Sigmoid colon (tissue), 6 donors: ENCODE measurements at regions not wholly inside any gene's neighbourhood (a gene's known extent, or its start where the extent isn't known, plus 50 kb on each side); places are given as distances from the start of the nearest gene placed in this dataset.
"Not testable (repeated sequence)": the region's sequence is repeated elsewhere in the genome, so short reads cannot be mapped to it uniquely, and the experiment has no call there.

ENCODE experiments used
- DNase-seq: peaks from one replicate; pipeline ENCODE4 v3.0.0-alpha.2; 2019
- H3K27ac ChIP-seq, 4 donors: fragments of 200-600 bp; sonication (generic); one replicate each; pipeline ENCODE4 v1.5.1; 2016 to 2019; ENCODE audit warnings: mild to moderate bottlenecking in 1 of 4
- H3K27me3 ChIP-seq, 3 donors: fragments of 200-600 bp; sonication (generic); one replicate each; pipeline ENCODE4 v1.5.1; 2019; ENCODE audit warnings: mild to moderate bottlenecking in 1 of 3
- H3K36me3 ChIP-seq, 4 donors: fragments of 200-600 bp; sonication (generic); one replicate each; pipeline ENCODE4 v1.5.1; 2016 to 2019
- H3K4me1 ChIP-seq, 4 donors: fragments of 200-600 bp; sonication (generic); one replicate each; pipeline ENCODE4 v1.5.1; 2017 to 2019
- H3K4me3 ChIP-seq, 4 donors: fragments of 200-600 bp; sonication (generic); one replicate each; pipeline ENCODE4 v1.5.1; 2017 to 2019; ENCODE audit warnings: mild to moderate bottlenecking in 2 of 4, moderate library complexity in 1 of 4
- H3K9me3 ChIP-seq, 4 donors: fragments of 200-600 bp in 3 of 4; sonication (generic) in 3 of 4; one replicate each; pipeline versions ENCODE4 v1.5.1 to v1.6.1; 2013 to 2019
- EP300 ChIP-seq, 4 donors: sonication (generic); formaldehyde crosslinking; IDR thresholded peaks; one replicate each; pipeline ENCODE4 v1.6.1; 2017; ENCODE audit warnings: antibody characterized with exemption in 4 of 4
- POLR2A ChIP-seq, 2 donors: fragments of 450-650 bp; IDR thresholded peaks; one replicate each; pipeline ENCODE4 v1.6.1; 2016; ENCODE audit warnings: antibody characterized with exemption in 2 of 2, mild to moderate bottlenecking in 2 of 2, moderate library complexity in 2 of 2
- POLR2AphosphoS5 ChIP-seq, 4 donors: sonication (generic); formaldehyde crosslinking; IDR thresholded peaks; one replicate each; pipeline ENCODE4 v1.6.1; 2017; ENCODE audit warnings: antibody characterized with exemption in 4 of 4
- WGBS, 2 donors: extraction: QIAGEN DNeasy Blood & Tissue Kit; methylation state at CpG; one replicate each; pipeline ENCODE4 v1.1.7; 2013; 5-methylcytosine and 5-hydroxymethylcytosine counted together
- intact Hi-C: fragments of 100-400 bp; cut with DNase I; formaldehyde crosslinking; loops from one replicate; pipeline ENCODE4 v1.15.1; 2023
- TF ChIP-seq, protein P1 (sequence below), 4 experiments: fragments of 450-650 bp in 3 of 4; fragments of 200-600 bp in 1 of 4; IDR thresholded peaks; one replicate each; pipeline ENCODE4 v1.5.1; 2016 to 2019; ENCODE audit warnings: antibody characterized with exemption in 4 of 4, mild to moderate bottlenecking in 3 of 4, moderate library complexity in 2 of 4
- donor health status: healthy with polysubstance abuse.
- donor health status: healthy.

GRCh38 chr6:165163519-165163918 lies 145.9 kb downstream of the C6orf118 start:
- no peak for DNase-seq
- Histone ChIP-seq H3K36me3 (no peaks in the 10 kb centered on the region), H3K4me1 (no peaks in the 10 kb centered on the region), H3K27me3 (no peaks in the 10 kb centered on the region), H3K9me3 (no peaks in the 10 kb centered on the region), H3K4me3 (no peak overlapping the region), H3K27ac (no peak overlapping the region)
- intact Hi-C loops, result no loop called here
- WGBS, 2 donors, result 90 to 96% methylated on average over 1 of the region's 1 CpG
- no peak for TF ChIP-seq EP300 (IDR thresholded peaks at IDR 0.05)
- TF ChIP-seq, protein P1, sequence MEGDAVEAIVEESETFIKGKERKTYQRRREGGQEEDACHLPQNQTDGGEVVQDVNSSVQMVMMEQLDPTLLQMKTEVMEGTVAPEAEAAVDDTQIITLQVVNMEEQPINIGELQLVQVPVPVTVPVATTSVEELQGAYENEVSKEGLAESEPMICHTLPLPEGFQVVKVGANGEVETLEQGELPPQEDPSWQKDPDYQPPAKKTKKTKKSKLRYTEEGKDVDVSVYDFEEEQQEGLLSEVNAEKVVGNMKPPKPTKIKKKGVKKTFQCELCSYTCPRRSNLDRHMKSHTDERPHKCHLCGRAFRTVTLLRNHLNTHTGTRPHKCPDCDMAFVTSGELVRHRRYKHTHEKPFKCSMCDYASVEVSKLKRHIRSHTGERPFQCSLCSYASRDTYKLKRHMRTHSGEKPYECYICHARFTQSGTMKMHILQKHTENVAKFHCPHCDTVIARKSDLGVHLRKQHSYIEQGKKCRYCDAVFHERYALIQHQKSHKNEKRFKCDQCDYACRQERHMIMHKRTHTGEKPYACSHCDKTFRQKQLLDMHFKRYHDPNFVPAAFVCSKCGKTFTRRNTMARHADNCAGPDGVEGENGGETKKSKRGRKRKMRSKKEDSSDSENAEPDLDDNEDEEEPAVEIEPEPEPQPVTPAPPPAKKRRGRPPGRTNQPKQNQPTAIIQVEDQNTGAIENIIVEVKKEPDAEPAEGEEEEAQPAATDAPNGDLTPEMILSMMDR (IDR thresholded peaks at IDR 0.05), result no peak
- TF ChIP-seq POLR2AphosphoS5 (IDR thresholded peaks at IDR 0.05), result no peak
- TF ChIP-seq POLR2A (IDR thresholded peaks at IDR 0.05), result no peak

GRCh38 chr6:165159460-165159859 lies 149.9 kb downstream of the C6orf118 start:
- TF ChIP-seq POLR2A (IDR thresholded peaks at IDR 0.05), result no peak
- TF ChIP-seq POLR2AphosphoS5 (IDR thresholded peaks at IDR 0.05), result no peak
- TF ChIP-seq, protein P1 (IDR thresholded peaks at IDR 0.05), result no peak
- no peak for TF ChIP-seq EP300 (IDR thresholded peaks at IDR 0.05)
- intact Hi-C loops, result no loop called here
- DNase-seq, result no peak
- Histone ChIP-seq H3K9me3 (no peaks in the 10 kb centered on the region), H3K36me3 (no peaks in the 10 kb centered on the region), H3K27me3 (no peaks in the 10 kb centered on the region), H3K4me3 (no peak overlapping the region), H3K4me1 (no peaks in the 10 kb centered on the region), H3K27ac (no peak overlapping the region)
- 52 to 69% methylated on average over 1 of the region's 1 CpG for WGBS, 2 donors

GRCh38 chr6:165146456-165146855 lies 162.9 kb downstream of the C6orf118 start:
- no peaks in the 10 kb centered on the region for H3K27me3 ChIP-seq
- intact Hi-C loops, result no loop called here
- no peak for DNase-seq
- TF ChIP-seq POLR2A (IDR thresholded peaks at IDR 0.05) (no peak), EP300 (IDR thresholded peaks at IDR 0.05) (no peak), POLR2AphosphoS5 (IDR thresholded peaks at IDR 0.05) (no peak)
- TF ChIP-seq, protein P1 (IDR thresholded peaks at IDR 0.05), result no peak
- no peaks in the 10 kb centered on the region for H3K36me3 ChIP-seq
- no peak overlapping the region for H3K4me3 ChIP-seq
- H3K4me1 ChIP-seq, result no peaks in the 10 kb centered on the region
- H3K9me3 ChIP-seq, result peaks cover 0 to 7% (median 3%) of the 10 kb centered on the region in 4 donors
- 86 to 90% methylated on average over 3 of the region's 3 CpGs for WGBS, 2 donors
- no peak overlapping the region for H3K27ac ChIP-seq

DNA sequence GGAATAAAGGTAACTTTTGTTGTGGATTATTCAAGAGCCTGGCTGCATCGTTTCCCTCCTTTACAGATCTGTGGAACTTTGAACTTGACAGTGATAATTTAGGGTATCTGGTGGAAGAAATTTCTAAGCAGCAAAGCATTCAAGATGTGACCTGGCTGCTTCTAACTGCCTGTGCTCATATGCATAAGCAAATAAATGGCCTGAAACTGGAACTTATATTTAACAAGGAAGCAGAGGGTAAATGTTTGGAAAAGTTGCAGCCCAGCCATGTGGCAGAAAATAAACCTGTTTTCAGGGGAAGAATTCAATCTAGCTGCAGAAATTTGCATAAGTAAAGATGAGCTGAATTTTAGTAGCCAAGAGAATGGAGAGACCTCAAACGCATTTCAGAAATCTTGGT lies 173.5 kb downstream of the C6orf118 start:
- TF ChIP-seq POLR2AphosphoS5 (IDR thresholded peaks at IDR 0.05), result no peak
- TF ChIP-seq POLR2A (IDR thresholded peaks at IDR 0.05), result no peak
- TF ChIP-seq, protein P1 (IDR thresholded peaks at IDR 0.05), result no peak
- TF ChIP-seq EP300 (IDR thresholded peaks at IDR 0.05), result no peak
- DNase-seq, result no peak
- H3K4me1 ChIP-seq, result no peaks in the 10 kb centered on the region
- no peaks in the 10 kb centered on the region for H3K36me3 ChIP-seq
- H3K27ac ChIP-seq, result no peak overlapping the region
- intact Hi-C loops, result no loop called here
- H3K9me3 ChIP-seq, result peaks cover 0 to 7% (median 3%) of the 10 kb centered on the region in 4 donors
- 75 to 78% methylated on average over 2 of the region's 2 CpGs for WGBS, 2 donors
- H3K4me3 ChIP-seq, result no peak overlapping the region
- no peaks in the 10 kb centered on the region for H3K27me3 ChIP-seq

GRCh38 chr6:165129086-165129485 lies 180.3 kb downstream of the C6orf118 start:
- no peak for TF ChIP-seq EP300 (IDR thresholded peaks at IDR 0.05)
- TF ChIP-seq POLR2A (IDR thresholded peaks at IDR 0.05), result no peak
- Histone ChIP-seq H3K27ac (no peak overlapping the region), H3K4me3 (no peak overlapping the region), H3K9me3 (no peaks in the 10 kb centered on the region), H3K36me3 (no peaks in the 10 kb centered on the region), H3K4me1 (no peaks in the 10 kb centered on the region), H3K27me3 (no peaks in the 10 kb centered on the region)
- intact Hi-C loops, result no loop called here
- no peak for DNase-seq
- 66 to 78% methylated on average over 4 of the region's 4 CpGs for WGBS, 2 donors

DNA sequence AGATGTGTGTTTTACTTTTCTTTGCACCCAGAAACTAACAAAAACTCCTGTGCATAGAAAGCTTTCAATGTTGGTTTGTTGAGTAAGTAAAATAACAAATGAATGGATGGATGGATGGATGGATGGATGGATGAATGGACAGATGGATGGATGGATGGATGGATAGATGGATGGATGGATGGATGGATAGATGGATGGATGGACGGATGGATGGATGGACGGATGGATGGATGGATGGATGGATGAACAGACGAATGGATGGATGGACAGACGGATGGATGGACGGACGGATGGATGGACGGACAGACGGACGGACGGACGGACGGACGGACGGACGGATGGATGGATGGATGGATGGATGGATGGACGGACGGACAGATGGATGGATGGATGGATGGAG lies 181.7 kb downstream of the C6orf118 start:
- H3K4me1 ChIP-seq, H3K9me3 ChIP-seq, H3K36me3 ChIP-seq, H3K27ac ChIP-seq, H3K4me3 ChIP-seq, DNase-seq, H3K27me3 ChIP-seq, intact Hi-C loops: not testable (repeated sequence)
- WGBS, 2 donors, result 56 to 65% methylated on average over 17 of the region's 17 CpGs

DNA sequence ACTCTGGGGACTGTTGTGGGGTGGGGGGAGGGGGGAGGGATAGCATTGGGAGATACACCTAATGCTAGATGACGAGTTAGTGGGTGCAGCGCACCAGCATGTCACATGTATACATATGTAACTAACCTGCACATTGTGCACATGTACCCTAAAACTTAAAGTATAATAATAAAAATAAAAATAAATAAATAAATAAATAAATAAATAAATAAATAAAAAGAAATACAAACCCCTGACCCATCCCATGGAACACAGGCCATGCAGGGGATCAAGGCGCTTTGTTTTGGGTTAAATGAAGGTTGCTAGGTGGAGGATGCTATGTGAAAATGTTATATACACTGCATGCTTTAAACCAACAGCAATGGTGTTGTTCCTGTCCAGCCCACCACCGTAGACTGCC lies 184.7 kb downstream of the C6orf118 start:
- WGBS, 2 donors, result 89 to 90% methylated on average over 2 of the region's 4 CpGs
- DNase-seq, intact Hi-C loops, H3K36me3 ChIP-seq, H3K27me3 ChIP-seq, H3K4me1 ChIP-seq, H3K27ac ChIP-seq, H3K4me3 ChIP-seq, H3K9me3 ChIP-seq: not testable (repeated sequence)
